Keratinocyte (primary cell): ENCODE measurements at regions not wholly inside any gene's neighbourhood (a gene's known extent, or its start where the extent isn't known, plus 50 kb on each side); places are given as distances from the start of the nearest gene placed in this dataset.

Experiments
- DNase-seq: peaks from one replicate; pipeline ENCODE4 v3.0.0-alpha.2; 2011; ENCODE audit warnings: low read depth, missing footprints, low spot score
- FAIRE-seq: peaks from 2 replicates; lab custom pipeline; 2011; peaks lifted over from hg19 to GRCh38; lab: Jason Lieb, UNC
- H2AFZ ChIP-seq: 2 replicates; pipeline ENCODE4 v1.6.0; 2012; ENCODE audit warnings: low read length, control low read depth, inconsistent platforms; ENCODE audit not compliant: control insufficient read depth
- H3K27ac ChIP-seq: 2 replicates; pipeline ENCODE4 v1.5.1; 2011; ENCODE audit warnings: low read length; ENCODE audit not compliant: control insufficient read depth, insufficient read depth
- H3K27me3 ChIP-seq: 3 replicates; pipeline ENCODE4 v1.6.0; 2011; ENCODE audit warnings: low read length; ENCODE audit not compliant: control insufficient read depth, insufficient read depth; ENCODE audit errors: extremely low read depth
- H3K36me3 ChIP-seq, 2 experiments: 2 replicates in 1 of 2; 3 replicates in 1 of 2; pipeline ENCODE4 v1.5.1; 2011; ENCODE audit warnings: low read length in 2 of 2, mild to moderate bottlenecking in 1 of 2; ENCODE audit not compliant: control insufficient read depth in 2 of 2, insufficient read depth in 2 of 2; ENCODE audit errors: extremely low read depth in 1 of 2
- H3K4me1 ChIP-seq: 3 replicates; pipeline ENCODE4 v1.5.1; 2011; ENCODE audit warnings: low read length; ENCODE audit not compliant: control insufficient read depth, insufficient read depth; ENCODE audit errors: extremely low read depth
- H3K4me2 ChIP-seq: 3 replicates; pipeline ENCODE4 v1.6.0; 2011; ENCODE audit warnings: low read depth, low read length; ENCODE audit not compliant: control insufficient read depth, insufficient read depth; ENCODE audit errors: extremely low read depth
- H3K4me3 ChIP-seq, 3 experiments: fragments of 200-600 bp in 1 of 3; sonication (generic) in 1 of 3; 2 replicates in 2 of 3; 3 replicates in 1 of 3; pipeline ENCODE4 v1.5.1; 2011 to 2016; ENCODE audit warnings: low read length in 3 of 3, mild to moderate bottlenecking in 3 of 3, control low read depth in 2 of 3, inconsistent platforms in 1 of 3, low read depth in 1 of 3, mixed read lengths in 1 of 3, mixed run types in 1 of 3, moderate library complexity in 1 of 3; ENCODE audit not compliant: control insufficient read depth in 2 of 3, insufficient read depth in 2 of 3; ENCODE audit errors: extremely low read depth in 1 of 3
- H3K79me2 ChIP-seq: 2 replicates; pipeline ENCODE4 v1.6.0; 2012; ENCODE audit warnings: low read length; ENCODE audit not compliant: control insufficient read depth, insufficient read depth
- H3K9ac ChIP-seq: 3 replicates; pipeline ENCODE4 v1.6.0; 2011; ENCODE audit warnings: low read length; ENCODE audit not compliant: control insufficient read depth, insufficient read depth; ENCODE audit errors: extremely low read depth
- H3K9me1 ChIP-seq: 3 replicates; pipeline ENCODE4 v1.6.0; 2011; ENCODE audit warnings: low read length; ENCODE audit not compliant: control insufficient read depth, insufficient read depth; ENCODE audit errors: extremely low read depth
- H3K9me3 ChIP-seq: 2 replicates; pipeline ENCODE4 v1.5.1; 2012; ENCODE audit warnings: low read depth, low read length; ENCODE audit not compliant: control insufficient read depth
- H4K20me1 ChIP-seq: 3 replicates; pipeline ENCODE4 v1.6.0; 2011; ENCODE audit warnings: low read length; ENCODE audit not compliant: control insufficient read depth, insufficient read depth; ENCODE audit errors: extremely low read depth
- CTCF ChIP-seq, 3 experiments: IDR thresholded peaks in 1 of 3; conservative IDR thresholded peaks in 1 of 3; optimal IDR thresholded peaks in 1 of 3; 2 replicates in 2 of 3; 3 replicates in 1 of 3; pipeline versions ENCODE3 to v1.5.1; 2011; ENCODE audit warnings: low read length in 3 of 3, mild to moderate bottlenecking in 3 of 3, moderate library complexity in 2 of 3, control low read depth in 1 of 3, inconsistent platforms in 1 of 3; ENCODE audit not compliant: insufficient read depth in 2 of 3; ENCODE audit errors: extremely low read depth in 1 of 3
- EZH2 ChIP-seq: IDR thresholded peaks from one replicate; pipeline ENCODE4 v1.6.1; 2012; ENCODE audit warnings: inconsistent platforms, mild to moderate bottlenecking, low read length, moderate library complexity
- dilution Hi-C: fragments of 300-500 bp; cut with MboI; formaldehyde crosslinking; loops from one replicate; pipeline ENCODE4 v1.7.0; 2020; ENCODE audit warnings: low sequenced_read_pairs; ENCODE audit not compliant: extremely low pct_ligation_motif_present

GRCh38 chr16:51051671-51052070, 99.4 kb downstream of the SALL1 start:
- no peak for FAIRE-seq
- Histone ChIP-seq H4K20me1 (no peaks in the 10 kb centered on the region), H3K9me3 (no peaks in the 10 kb centered on the region), H3K27ac (no peak overlapping the region), H2AFZ (no peak overlapping the region), H3K79me2 (no peaks in the 10 kb centered on the region), H3K9me1 (no peaks in the 10 kb centered on the region), H3K9ac (no peak overlapping the region), H3K4me3 (no peak overlapping the region), H3K4me2 (no peak overlapping the region), H3K36me3 (no peaks in the 10 kb centered on the region), H3K27me3 (no peaks in the 10 kb centered on the region), H3K4me1 (no peaks in the 10 kb centered on the region)
- TF ChIP-seq EZH2, result no peak
- TF ChIP-seq CTCF (optimal IDR thresholded peaks at IDR 0.05 in 1 of 3, IDR thresholded peaks at IDR 0.05 in 1 of 3, conservative IDR thresholded peaks at IDR 0.05 in 1 of 3; ENCODE audit: extremely low read depth in 1 of 3, insufficient read depth in 2 of 3, low read length in 3 of 3), result no peak
- dilution Hi-C loops, result no loop called here
- no peak for DNase-seq

GRCh38 chr16:51050377-51050706, 100.7 kb downstream of the SALL1 start:
- Histone ChIP-seq H3K4me3 (no peak overlapping the region), H3K9me3 (no peaks in the 10 kb centered on the region), H3K27me3 (no peaks in the 10 kb centered on the region), H3K27ac (no peak overlapping the region), H3K4me2 (no peak overlapping the region), H3K9me1 (no peaks in the 10 kb centered on the region), H3K9ac (no peak overlapping the region), H4K20me1 (no peaks in the 10 kb centered on the region), H3K36me3 (no peaks in the 10 kb centered on the region), H2AFZ (no peak overlapping the region), H3K4me1 (no peaks in the 10 kb centered on the region), H3K79me2 (no peaks in the 10 kb centered on the region)
- dilution Hi-C loops, result no loop called here
- TF ChIP-seq CTCF (optimal IDR thresholded peaks at IDR 0.05 in 1 of 3, IDR thresholded peaks at IDR 0.05 in 1 of 3, conservative IDR thresholded peaks at IDR 0.05 in 1 of 3; ENCODE audit: extremely low read depth in 1 of 3, insufficient read depth in 2 of 3, low read length in 3 of 3), result no peak
- TF ChIP-seq EZH2, result no peak
- FAIRE-seq (no peak), DNase-seq (no peak)
